Vagina (tissue), 2 donors: ENCODE measurements at regions not wholly inside any gene's neighbourhood (a gene's known extent, or its start where the extent isn't known, plus 50 kb on each side); places are given as distances from the start of the nearest gene placed in this dataset.

Experiments
- DNase-seq, 2 donors: peaks; one replicate each; pipeline ENCODE4 v3.0.0-alpha.2; 2017; ENCODE audit errors: extremely low spot score in 2 of 2
- H3K27ac ChIP-seq: fragments of 200-600 bp; sonication (generic); one replicate; pipeline ENCODE4 v1.5.1; 2019
- H3K27me3 ChIP-seq: fragments of 200-600 bp; sonication (generic); one replicate; pipeline ENCODE4 v1.5.1; 2019
- H3K36me3 ChIP-seq, 2 donors: fragments of 200-600 bp; sonication (generic); one replicate each; pipeline ENCODE4 v1.5.1; 2017 to 2019
- H3K4me1 ChIP-seq: fragments of 200-600 bp; sonication (generic); one replicate; pipeline ENCODE4 v1.5.1; 2019
- H3K4me3 ChIP-seq, 2 donors: fragments of 200-600 bp; sonication (generic); 1 replicate in 1 of 2; 2 replicates in 1 of 2; pipeline ENCODE4 v1.5.1; 2016 to 2019
- H3K9me3 ChIP-seq: fragments of 200-600 bp; sonication (generic); one replicate; pipeline ENCODE4 v1.5.1; 2019
- POLR2A ChIP-seq, 2 donors: fragments of 450-650 bp; IDR thresholded peaks; one replicate each; pipeline ENCODE4 v1.6.1; 2017; ENCODE audit warnings: antibody characterized with exemption in 2 of 2, mild to moderate bottlenecking in 2 of 2, moderate library complexity in 2 of 2
- POLR2AphosphoS5 ChIP-seq, 2 donors: sonication (generic); formaldehyde crosslinking; IDR thresholded peaks; one replicate each; pipeline ENCODE4 v1.9.0; 2017; ENCODE audit warnings: antibody characterized with exemption in 2 of 2, mild to moderate bottlenecking in 2 of 2, low read depth in 1 of 2; ENCODE audit not compliant: insufficient read depth in 1 of 2
- intact Hi-C: fragments of 100-400 bp; cut with DNase I; formaldehyde crosslinking; loops from one replicate; pipeline ENCODE4 v1.15.1; 2023
- TF ChIP-seq, protein P1 (sequence below), 3 experiments: fragments of 450-650 bp in 2 of 3; fragments of 200-600 bp in 1 of 3; sonication (generic) in 1 of 3; IDR thresholded peaks; one replicate each; pipeline ENCODE4 v1.5.1; 2017 to 2019; ENCODE audit warnings: antibody characterized with exemption in 3 of 3, mild to moderate bottlenecking in 2 of 3, moderate library complexity in 2 of 3

DNA sequence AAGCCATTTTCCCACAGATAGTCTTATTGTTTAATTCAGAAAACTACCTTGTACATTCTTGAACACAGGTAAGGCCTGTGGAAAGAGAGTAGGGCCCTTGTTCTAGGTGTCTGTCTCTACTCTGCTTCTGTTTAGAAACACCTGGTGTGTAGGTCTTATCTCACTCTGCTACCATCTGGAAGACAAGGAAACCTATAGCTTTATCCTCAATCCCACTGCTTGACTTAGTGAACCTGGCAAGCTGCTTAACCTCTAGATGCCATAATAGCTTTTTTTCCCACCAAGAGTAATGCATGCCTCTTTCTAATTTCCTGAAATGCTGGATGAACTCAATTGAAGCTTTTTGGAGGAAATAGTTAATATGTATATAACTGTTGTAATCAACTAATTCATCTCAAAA is 82.6 kb upstream of the RAP2B start:
- Histone ChIP-seq H3K36me3 (no peaks in the 10 kb centered on the region), H3K27ac (no peak overlapping the region), H3K9me3 (no peaks in the 10 kb centered on the region), H3K4me1 (no peaks in the 10 kb centered on the region), H3K27me3 (no peaks in the 10 kb centered on the region), H3K4me3 (no peak overlapping the region)
- DNase-seq: no peak
- no peak for TF ChIP-seq POLR2A (IDR thresholded peaks at IDR 0.05)
- TF ChIP-seq, protein P1, sequence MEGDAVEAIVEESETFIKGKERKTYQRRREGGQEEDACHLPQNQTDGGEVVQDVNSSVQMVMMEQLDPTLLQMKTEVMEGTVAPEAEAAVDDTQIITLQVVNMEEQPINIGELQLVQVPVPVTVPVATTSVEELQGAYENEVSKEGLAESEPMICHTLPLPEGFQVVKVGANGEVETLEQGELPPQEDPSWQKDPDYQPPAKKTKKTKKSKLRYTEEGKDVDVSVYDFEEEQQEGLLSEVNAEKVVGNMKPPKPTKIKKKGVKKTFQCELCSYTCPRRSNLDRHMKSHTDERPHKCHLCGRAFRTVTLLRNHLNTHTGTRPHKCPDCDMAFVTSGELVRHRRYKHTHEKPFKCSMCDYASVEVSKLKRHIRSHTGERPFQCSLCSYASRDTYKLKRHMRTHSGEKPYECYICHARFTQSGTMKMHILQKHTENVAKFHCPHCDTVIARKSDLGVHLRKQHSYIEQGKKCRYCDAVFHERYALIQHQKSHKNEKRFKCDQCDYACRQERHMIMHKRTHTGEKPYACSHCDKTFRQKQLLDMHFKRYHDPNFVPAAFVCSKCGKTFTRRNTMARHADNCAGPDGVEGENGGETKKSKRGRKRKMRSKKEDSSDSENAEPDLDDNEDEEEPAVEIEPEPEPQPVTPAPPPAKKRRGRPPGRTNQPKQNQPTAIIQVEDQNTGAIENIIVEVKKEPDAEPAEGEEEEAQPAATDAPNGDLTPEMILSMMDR (IDR thresholded peaks at IDR 0.05): no peak
- TF ChIP-seq POLR2AphosphoS5 (IDR thresholded peaks at IDR 0.05; ENCODE audit: insufficient read depth in 1 of 2, low read depth in 1 of 2): no peak
- intact Hi-C loops: no loop called here

DNA sequence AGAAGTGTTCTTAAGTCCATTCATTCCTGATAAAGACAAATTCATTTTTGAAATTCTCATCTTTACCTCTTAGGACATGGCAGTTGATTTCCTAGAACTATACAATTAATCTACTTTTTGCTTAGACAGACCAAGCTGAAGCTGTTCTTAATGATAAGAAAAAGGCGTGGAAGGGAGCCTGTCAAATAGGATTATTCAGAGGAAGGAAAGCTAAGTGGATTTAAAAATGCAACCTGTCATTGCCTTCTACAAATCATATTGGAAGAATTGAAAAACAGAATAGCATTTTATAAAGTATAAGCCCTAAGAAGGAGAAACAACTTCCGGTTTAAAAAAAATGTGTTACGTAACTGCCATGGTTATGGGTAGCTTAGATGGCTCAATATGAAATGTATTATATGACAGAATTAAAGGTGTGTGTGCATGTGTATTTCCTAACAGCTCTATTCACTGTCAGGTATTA is 81.2 kb upstream of the RAP2B start:
- H3K9me3 ChIP-seq: no peaks in the 10 kb centered on the region
- DNase-seq: no peak
- no peaks in the 10 kb centered on the region for H3K27me3 ChIP-seq
- H3K4me1 ChIP-seq: no peaks in the 10 kb centered on the region
- TF ChIP-seq POLR2A (IDR thresholded peaks at IDR 0.05) (no peak), POLR2AphosphoS5 (IDR thresholded peaks at IDR 0.05; ENCODE audit: insufficient read depth in 1 of 2, low read depth in 1 of 2) (no peak)
- TF ChIP-seq, protein P1 (IDR thresholded peaks at IDR 0.05): no peak
- no peak overlapping the region for H3K27ac ChIP-seq
- H3K4me3 ChIP-seq: no peak overlapping the region
- H3K36me3 ChIP-seq: no peaks in the 10 kb centered on the region
- intact Hi-C loops: no loop called here

DNA sequence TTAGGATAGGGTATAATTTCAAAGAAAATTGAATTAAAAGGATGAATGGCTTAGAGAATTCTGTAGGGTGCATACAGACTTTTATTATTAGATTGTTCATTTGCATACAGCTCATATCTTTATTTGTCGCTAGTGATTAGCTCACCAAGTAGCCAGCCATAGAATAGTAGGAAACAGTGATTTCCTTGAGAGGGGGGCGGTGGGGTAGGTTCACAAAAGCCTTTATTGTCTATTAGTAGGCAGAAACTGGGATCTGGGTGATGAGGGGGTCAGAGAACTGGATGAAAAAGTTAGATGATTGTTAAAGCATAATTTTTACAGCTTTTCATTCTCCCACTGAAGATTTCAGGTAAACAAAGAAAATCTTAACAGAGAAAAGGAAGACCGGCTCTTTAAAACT is 77.6 kb upstream of the RAP2B start:
- no peak for DNase-seq
- Histone ChIP-seq H3K27me3 (no peaks in the 10 kb centered on the region), H3K36me3 (no peaks in the 10 kb centered on the region), H3K9me3 (no peaks in the 10 kb centered on the region), H3K4me3 (no peak overlapping the region), H3K4me1 (no peaks in the 10 kb centered on the region), H3K27ac (no peak overlapping the region)
- intact Hi-C loops: no loop called here
- no peak for TF ChIP-seq POLR2AphosphoS5 (IDR thresholded peaks at IDR 0.05; ENCODE audit: insufficient read depth in 1 of 2, low read depth in 1 of 2)
- TF ChIP-seq, protein P1 (IDR thresholded peaks at IDR 0.05): no peak
- TF ChIP-seq POLR2A (IDR thresholded peaks at IDR 0.05): no peak

DNA sequence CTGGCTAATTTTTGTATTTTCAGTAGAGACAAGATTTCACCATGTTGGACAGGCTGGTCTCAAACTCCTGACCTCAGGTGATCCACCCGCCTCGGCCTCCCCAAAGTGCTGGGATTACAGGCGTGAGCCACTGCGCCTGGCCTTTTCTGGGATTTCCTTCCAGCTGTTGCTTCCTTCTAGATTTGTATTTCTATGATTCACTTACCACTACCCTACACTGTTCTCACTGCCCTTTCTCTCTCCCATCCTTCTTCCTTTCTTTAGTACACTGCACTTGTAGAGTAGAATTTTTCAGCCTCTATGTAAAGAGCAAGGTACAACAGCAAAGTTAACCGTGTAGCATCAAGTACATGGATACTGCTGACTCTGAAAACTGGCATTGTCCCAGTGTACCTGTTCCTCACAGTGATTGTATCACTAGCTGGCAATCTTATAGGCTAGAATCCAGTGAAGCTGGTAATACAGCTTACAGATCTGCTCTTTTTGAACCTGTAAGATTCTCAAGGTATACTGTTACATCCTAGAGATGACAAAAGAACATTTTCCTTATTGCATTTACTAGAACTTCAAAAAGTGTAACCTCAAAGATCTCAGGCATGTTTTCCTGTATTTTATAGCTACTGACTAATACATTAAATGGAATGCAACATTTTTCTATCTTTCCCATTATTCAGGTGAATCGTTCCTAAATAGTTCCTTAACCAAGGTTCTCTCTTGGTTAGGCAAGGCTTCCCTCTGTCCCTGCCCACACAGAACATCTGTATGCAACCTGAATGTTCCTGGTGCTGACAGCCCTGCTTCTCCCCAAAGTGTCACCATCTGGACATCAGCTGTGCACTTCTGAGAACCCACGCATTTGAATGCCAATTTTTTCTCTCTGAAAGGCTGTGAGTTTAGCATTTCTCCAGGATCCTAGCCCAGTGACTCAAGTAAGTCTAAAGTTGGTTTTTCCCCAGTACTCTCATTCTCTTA is 74.1 kb upstream of the RAP2B start:
- Histone ChIP-seq H3K27ac (no peak overlapping the region), H3K9me3 (no peaks in the 10 kb centered on the region), H3K4me3 (no peak overlapping the region), H3K4me1 (no peaks in the 10 kb centered on the region), H3K27me3 (no peaks in the 10 kb centered on the region), H3K36me3 (no peaks in the 10 kb centered on the region)
- TF ChIP-seq, protein P1 (IDR thresholded peaks at IDR 0.05): no peak
- TF ChIP-seq POLR2A (IDR thresholded peaks at IDR 0.05) (no peak), POLR2AphosphoS5 (IDR thresholded peaks at IDR 0.05; ENCODE audit: insufficient read depth in 1 of 2, low read depth in 1 of 2) (no peak)
- intact Hi-C loops: no loop called here
- DNase-seq: no peak

DNA sequence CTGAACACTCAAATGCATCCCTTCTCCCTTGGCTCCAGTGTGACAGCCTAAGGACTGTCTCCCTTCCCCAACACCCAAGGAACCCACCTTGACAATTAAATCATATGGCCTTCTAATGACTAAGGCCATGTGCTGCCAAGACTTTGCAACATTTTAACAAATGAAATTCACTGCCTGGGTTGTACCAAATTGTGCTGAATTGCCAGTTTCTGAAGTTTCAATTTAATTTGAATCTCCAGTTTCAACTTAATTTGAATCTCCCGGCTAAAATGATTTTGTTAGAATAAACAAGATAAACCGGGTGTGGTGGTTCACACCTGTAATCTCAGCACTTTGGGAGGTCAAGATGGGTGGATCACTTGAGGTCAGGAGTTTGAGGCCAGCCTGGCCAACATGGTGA is 72.4 kb upstream of the RAP2B start:
- Histone ChIP-seq H3K27me3 (no peaks in the 10 kb centered on the region), H3K4me3 (no peak overlapping the region), H3K36me3 (no peaks in the 10 kb centered on the region), H3K4me1 (no peaks in the 10 kb centered on the region), H3K27ac (no peak overlapping the region), H3K9me3 (no peaks in the 10 kb centered on the region)
- intact Hi-C loops: no loop called here
- DNase-seq: no peak
- TF ChIP-seq, protein P1 (IDR thresholded peaks at IDR 0.05): no peak
- TF ChIP-seq POLR2A (IDR thresholded peaks at IDR 0.05) (no peak), POLR2AphosphoS5 (IDR thresholded peaks at IDR 0.05; ENCODE audit: insufficient read depth in 1 of 2, low read depth in 1 of 2) (no peak)
